Memory B cell (primary cell): ENCODE measurements at regions not wholly inside any gene's neighbourhood (a gene's known extent, or its start where the extent isn't known, plus 50 kb on each side); places are given as distances from the start of the nearest gene placed in this dataset.
A peak's percentile ranks its signal among the peaks of the same experiment; 100 is the strongest.

Experiments
- ATAC-seq: fragments of 150-1000 bp; cut with Tn5 transposase; 2 replicates; pipeline ENCODE4 v1.10.0; 2021; ENCODE audit warnings: low read depth, mild to moderate bottlenecking, moderate library complexity
- DNase-seq, 2 donors: peaks; one replicate each; pipeline ENCODE4 v3.0.0; 2022; ENCODE audit warnings: low spot score in 2 of 2
- H3K27ac Mint-ChIP-seq: one replicate; pipeline ENCODE4 v1.8.0; 2022; ENCODE audit warnings: mild to moderate bottlenecking, moderate library complexity, mixed read lengths
- H3K27me3 Mint-ChIP-seq: one replicate; pipeline ENCODE4 v1.8.0; 2022; ENCODE audit warnings: mixed read lengths
- H3K36me3 Mint-ChIP-seq: one replicate; pipeline ENCODE4 v1.8.0; 2022; ENCODE audit warnings: mild to moderate bottlenecking, mixed read lengths
- H3K4me1 Mint-ChIP-seq: one replicate; pipeline ENCODE4 v1.8.0; 2022; ENCODE audit warnings: mixed read lengths
- H3K4me3 Mint-ChIP-seq: one replicate; pipeline ENCODE4 v1.8.0; 2022; ENCODE audit warnings: mild to moderate bottlenecking, moderate library complexity, mixed read lengths
- H3K9me3 Mint-ChIP-seq: one replicate; pipeline ENCODE4 v1.8.0; 2022; ENCODE audit warnings: mixed read lengths

DNA sequence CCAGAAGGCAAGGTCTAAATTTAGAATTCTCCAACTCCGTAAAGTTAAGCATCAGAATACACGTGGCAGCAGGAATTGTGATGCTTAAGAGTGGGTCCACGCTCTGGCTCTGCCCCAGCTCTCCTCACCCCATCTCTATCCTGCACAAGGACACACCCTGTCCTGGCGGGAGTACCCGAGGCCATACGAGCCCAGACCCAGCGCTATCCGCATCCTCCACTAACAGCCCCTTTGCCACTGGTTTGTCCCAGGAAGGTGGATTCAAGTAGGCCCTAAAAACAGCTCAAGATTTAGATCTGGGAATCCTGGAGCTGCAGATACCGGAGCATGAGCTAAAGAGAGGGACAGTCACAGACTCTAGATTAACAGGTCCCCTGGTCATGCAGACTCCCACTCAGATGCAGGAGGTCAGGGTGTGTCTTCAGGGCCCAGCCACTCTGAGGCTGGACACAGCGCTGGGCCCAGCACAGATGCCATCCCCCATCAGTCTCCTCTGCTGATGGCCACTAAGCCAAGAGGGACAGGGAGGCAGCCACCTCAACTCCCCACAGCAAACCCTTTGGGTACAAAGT is 393.3 kb downstream of the NPHP4 start:
- DNase-seq = no peak
- peaks cover 8% of the 10 kb centered on the region for H3K9me3 Mint-ChIP-seq
- H3K27me3 Mint-ChIP-seq = peaks cover 4% of the 10 kb centered on the region
- no peak overlapping the region for H3K27ac Mint-ChIP-seq
- no peaks in the 10 kb centered on the region for H3K4me1 Mint-ChIP-seq
- no peak overlapping the region for H3K4me3 Mint-ChIP-seq
- ATAC-seq = no peak
- no peaks in the 10 kb centered on the region for H3K36me3 Mint-ChIP-seq

DNA sequence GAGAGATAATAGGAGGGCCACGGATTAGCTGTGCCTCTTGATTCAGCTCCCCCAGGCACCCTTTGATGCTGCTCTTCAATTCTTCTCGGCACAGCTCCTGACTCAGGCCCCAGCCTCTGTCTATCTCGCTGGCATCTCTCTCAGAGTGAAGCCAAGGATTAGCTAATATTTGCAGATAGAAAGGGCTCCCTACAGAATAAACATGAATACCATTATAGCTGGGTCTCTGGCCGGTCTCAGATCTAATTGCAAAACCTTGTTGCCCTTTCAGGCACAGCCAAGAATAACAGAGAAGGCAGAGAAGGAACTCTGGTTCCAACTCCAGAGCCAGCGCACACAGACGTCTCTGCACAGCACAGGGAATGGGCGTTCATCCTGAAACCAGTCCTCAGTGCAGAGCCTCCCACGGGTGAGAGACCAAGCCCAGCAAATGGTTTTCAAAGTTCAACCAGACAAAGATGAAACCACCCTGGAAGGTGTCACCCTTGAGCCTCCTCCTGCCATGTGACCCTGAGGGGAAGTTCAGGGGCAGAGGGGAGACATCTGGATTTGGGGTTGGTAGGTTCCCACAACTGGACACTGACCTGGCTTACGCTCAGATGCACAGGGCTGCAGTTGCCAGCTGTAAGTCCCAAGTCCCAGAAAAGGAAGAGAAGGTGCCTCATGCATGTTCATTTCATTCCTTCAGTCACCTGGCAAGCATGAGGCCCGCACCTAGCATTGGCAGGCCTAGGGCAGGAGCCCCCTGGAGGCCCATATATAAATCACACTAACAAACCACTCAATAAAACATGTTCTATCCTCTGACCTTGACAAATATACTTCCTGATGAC is 394.0 kb downstream of the NPHP4 start:
- H3K27ac Mint-ChIP-seq = no peak overlapping the region
- no peak overlapping the region for H3K4me3 Mint-ChIP-seq
- DNase-seq (no peak), ATAC-seq (no peak)
- no peaks in the 10 kb centered on the region for H3K4me1 Mint-ChIP-seq
- peaks cover 4% of the 10 kb centered on the region for H3K27me3 Mint-ChIP-seq
- peaks cover under 1% of the 10 kb centered on the region for H3K9me3 Mint-ChIP-seq
- no peaks in the 10 kb centered on the region for H3K36me3 Mint-ChIP-seq

DNA sequence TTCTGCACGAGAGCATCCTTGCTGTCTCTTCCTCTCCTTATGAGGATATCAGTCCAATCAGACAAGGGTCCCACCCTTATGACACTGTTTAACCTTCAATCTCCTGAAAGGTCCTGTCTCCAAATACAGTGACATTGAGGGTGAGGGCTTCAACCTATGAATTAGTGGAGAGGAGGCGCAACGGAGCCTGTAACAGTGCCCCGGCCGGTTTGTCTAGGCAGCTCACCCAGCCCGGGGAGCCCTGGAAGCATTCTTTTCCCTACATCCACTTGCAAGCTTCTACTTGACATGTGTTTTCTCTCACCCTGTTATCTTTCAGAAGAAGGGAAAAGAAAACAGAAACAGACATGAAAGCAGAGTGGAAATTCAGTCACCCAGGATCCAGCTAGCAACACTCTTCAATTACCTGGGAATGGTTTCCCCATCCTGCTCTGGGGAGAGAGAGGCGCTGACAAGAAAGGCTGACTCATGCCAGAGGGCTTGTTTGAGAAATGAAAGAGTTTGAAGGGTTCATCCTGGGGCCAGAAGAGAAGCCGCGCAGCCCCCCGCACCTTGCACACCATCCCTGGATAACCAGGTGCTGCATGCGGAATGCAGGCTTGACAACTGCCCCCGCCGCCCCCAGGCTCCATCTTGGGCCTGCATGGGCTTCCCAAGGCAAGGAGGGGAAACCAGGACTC is 394.9 kb downstream of the NPHP4 start:
- no peaks in the 10 kb centered on the region for H3K36me3 Mint-ChIP-seq
- ATAC-seq (no peak), DNase-seq (no peak)
- H3K4me1 Mint-ChIP-seq = no peaks in the 10 kb centered on the region
- no peak overlapping the region for H3K27ac Mint-ChIP-seq
- no peaks in the 10 kb centered on the region for H3K9me3 Mint-ChIP-seq
- H3K27me3 Mint-ChIP-seq = peaks cover 4% of the 10 kb centered on the region
- no peak overlapping the region for H3K4me3 Mint-ChIP-seq

DNA sequence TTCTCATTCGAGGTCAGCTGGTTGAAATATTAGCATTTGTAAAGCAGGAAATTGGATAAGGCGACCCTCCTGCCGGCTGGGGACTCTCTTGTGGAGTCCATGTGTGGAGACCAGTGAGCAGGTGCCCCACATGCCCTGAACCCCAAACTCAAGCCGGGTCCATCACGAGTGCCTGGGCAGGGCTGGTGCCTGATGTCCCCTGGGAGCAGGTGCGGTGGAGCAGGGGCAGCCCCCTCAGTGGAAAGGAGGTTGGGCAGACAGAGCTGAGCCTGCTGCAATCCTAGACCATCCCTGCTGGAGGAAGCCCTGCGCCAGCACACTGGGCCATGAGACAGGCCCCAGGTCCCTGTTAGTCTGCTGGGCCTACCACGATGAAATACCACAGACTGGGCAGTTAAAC is 395.6 kb downstream of the NPHP4 start:
- Mint-ChIP-seq H3K36me3 (no peaks in the 10 kb centered on the region), H3K4me3 (no peak overlapping the region), H3K27ac (no peak overlapping the region), H3K4me1 (no peaks in the 10 kb centered on the region), H3K27me3 (peaks cover 4% of the 10 kb centered on the region), H3K9me3 (peaks cover 3% of the 10 kb centered on the region)
- DNase-seq (no peak), ATAC-seq (no peak)

- H3K4me1 Mint-ChIP-seq = no peaks in the 10 kb centered on the region
- peaks cover 2% of the 10 kb centered on the region for H3K27me3 Mint-ChIP-seq
- H3K36me3 Mint-ChIP-seq = no peaks in the 10 kb centered on the region
- ATAC-seq (no peak), DNase-seq (no peak)
- H3K27ac Mint-ChIP-seq = no peak overlapping the region
- peaks cover 8% of the 10 kb centered on the region for H3K9me3 Mint-ChIP-seq
- no peak overlapping the region for H3K4me3 Mint-ChIP-seq
Measured at GRCh38 chr1:5595531-5596170, 396.6 kb downstream of the NPHP4 start.

DNA sequence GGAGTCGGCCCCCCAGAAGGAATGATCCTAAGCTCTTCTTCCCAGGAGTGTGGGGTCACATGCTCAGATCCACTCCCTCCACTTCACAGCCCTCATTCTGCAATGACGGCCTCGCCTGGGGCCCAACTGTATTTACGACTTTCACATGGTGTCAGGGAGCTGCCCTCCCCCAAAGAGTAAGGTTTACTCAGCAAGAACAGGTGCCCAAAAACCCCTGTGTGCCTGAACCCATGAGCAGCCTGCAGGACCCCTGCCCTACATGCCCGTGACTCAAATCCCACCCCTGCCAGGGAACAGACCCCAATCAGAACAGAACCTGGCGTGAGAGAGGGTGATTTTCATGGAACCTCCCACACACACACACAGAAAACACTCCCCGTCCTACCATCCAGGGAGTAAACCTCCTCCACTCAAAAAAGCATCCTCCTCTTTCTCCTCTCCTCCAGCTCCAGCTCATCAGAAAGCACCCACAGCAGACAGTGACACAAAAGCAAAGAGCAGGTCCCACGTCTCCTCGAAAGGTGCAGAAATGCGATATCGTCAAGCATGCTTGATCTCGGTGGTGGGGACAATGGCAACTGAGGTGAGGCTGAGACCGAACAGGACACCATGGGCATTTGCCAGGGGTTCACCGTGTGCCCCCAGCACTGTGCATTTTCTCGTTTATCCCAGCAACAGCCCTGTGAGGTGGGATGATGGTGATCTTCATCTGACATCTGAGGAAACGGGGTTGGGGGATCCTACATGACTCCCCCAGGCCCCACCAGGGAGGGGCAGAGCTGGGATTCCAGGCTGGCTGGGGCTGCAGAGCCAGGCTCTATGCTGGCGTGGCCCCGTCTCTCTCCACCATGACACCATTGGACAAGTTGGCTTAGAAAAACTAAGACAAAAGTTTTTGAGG is 397.9 kb downstream of the NPHP4 start:
- H3K4me1 Mint-ChIP-seq = no peaks in the 10 kb centered on the region
- no peaks in the 10 kb centered on the region for H3K36me3 Mint-ChIP-seq
- ATAC-seq (no peak), DNase-seq (no peak)
- no peak overlapping the region for H3K27ac Mint-ChIP-seq
- H3K27me3 Mint-ChIP-seq = peaks cover 2% of the 10 kb centered on the region
- H3K4me3 Mint-ChIP-seq = no peak overlapping the region
- peaks cover 10% of the 10 kb centered on the region for H3K9me3 Mint-ChIP-seq

- no peak for ATAC-seq
- peaks cover 2% of the 10 kb centered on the region for H3K27me3 Mint-ChIP-seq
- H3K27ac Mint-ChIP-seq = no peak overlapping the region
- H3K36me3 Mint-ChIP-seq = no peaks in the 10 kb centered on the region
- no peaks in the 10 kb centered on the region for H3K4me1 Mint-ChIP-seq
- H3K4me3 Mint-ChIP-seq = no peak overlapping the region
- peaks cover 13% of the 10 kb centered on the region for H3K9me3 Mint-ChIP-seq
- DNase-seq = no peak
Measured at GRCh38 chr1:5590717-5591116, 401.5 kb downstream of the NPHP4 start.

- no peaks in the 10 kb centered on the region for H3K4me1 Mint-ChIP-seq
- no peak overlapping the region for H3K4me3 Mint-ChIP-seq
- H3K9me3 Mint-ChIP-seq = peaks cover 9% of the 10 kb centered on the region
- ATAC-seq = no peak
- H3K36me3 Mint-ChIP-seq = no peaks in the 10 kb centered on the region
- peaks cover 5% of the 10 kb centered on the region for H3K27me3 Mint-ChIP-seq
- H3K27ac Mint-ChIP-seq = no peak overlapping the region
- peak in 1 of 2 donors; percentile 2 for DNase-seq
Measured at GRCh38 chr1:5586629-5587028, 405.6 kb downstream of the NPHP4 start.

DNA sequence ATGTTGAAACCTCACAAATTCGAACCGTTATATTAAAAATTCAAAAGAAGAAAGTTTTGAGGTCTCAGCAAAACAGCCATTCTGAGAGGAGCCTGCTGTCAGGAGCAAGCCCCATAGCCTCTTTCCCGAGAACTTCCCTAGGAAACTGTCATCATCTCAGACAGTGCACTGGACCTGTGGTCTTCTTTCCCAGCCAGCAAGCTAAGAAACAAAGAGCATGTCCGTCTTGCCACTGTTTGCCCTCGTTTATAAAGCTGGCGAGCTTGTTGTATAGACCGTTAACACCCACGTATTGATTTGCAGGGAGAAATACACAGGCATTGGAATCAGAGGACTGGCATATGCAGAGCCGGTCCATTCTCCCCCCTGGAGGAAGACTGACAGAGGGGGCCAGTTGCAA is 407.0 kb downstream of the NPHP4 start:
- no peak overlapping the region for H3K27ac Mint-ChIP-seq
- DNase-seq = no peak
- H3K4me1 Mint-ChIP-seq = no peaks in the 10 kb centered on the region
- H3K27me3 Mint-ChIP-seq = peaks cover 9% of the 10 kb centered on the region
- no peak overlapping the region for H3K4me3 Mint-ChIP-seq
- ATAC-seq = no peak
- no peaks in the 10 kb centered on the region for H3K36me3 Mint-ChIP-seq
- peaks cover 5% of the 10 kb centered on the region for H3K9me3 Mint-ChIP-seq

DNA sequence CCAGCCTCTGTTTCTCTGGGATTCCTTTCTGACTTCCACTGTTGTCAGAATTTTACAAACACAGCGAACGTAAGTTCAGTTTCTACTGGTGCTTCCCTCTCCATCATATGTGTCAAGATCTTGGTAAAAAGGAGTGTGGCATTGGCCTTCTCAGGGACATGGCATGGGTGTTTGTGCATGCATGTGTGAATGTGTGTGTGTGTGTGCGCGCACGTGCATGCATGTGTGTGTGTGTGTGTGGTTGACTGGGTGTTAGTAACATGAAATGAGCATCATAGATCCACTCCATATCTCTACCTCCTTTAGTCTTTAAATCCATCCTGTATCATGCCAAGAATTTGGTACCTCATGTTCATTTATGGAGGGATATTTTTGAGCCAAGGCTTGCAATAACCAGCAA is 411.3 kb downstream of the NPHP4 start:
- Mint-ChIP-seq H3K4me3 (no peak overlapping the region), H3K27ac (no peak overlapping the region), H3K36me3 (no peaks in the 10 kb centered on the region), H3K27me3 (peaks cover 12% of the 10 kb centered on the region), H3K9me3 (peaks cover under 1% of the 10 kb centered on the region), H3K4me1 (no peaks in the 10 kb centered on the region)
- ATAC-seq (no peak), DNase-seq (no peak)

- no peak for DNase-seq
- H3K27me3 Mint-ChIP-seq = peaks cover 14% of the 10 kb centered on the region
- no peak for ATAC-seq
- H3K27ac Mint-ChIP-seq = no peak overlapping the region
- H3K4me1 Mint-ChIP-seq = no peaks in the 10 kb centered on the region
- H3K36me3 Mint-ChIP-seq = no peaks in the 10 kb centered on the region
- no peak overlapping the region for H3K4me3 Mint-ChIP-seq
- no peaks in the 10 kb centered on the region for H3K9me3 Mint-ChIP-seq
Measured at GRCh38 chr1:5579966-5580365, 412.3 kb downstream of the NPHP4 start.

DNA sequence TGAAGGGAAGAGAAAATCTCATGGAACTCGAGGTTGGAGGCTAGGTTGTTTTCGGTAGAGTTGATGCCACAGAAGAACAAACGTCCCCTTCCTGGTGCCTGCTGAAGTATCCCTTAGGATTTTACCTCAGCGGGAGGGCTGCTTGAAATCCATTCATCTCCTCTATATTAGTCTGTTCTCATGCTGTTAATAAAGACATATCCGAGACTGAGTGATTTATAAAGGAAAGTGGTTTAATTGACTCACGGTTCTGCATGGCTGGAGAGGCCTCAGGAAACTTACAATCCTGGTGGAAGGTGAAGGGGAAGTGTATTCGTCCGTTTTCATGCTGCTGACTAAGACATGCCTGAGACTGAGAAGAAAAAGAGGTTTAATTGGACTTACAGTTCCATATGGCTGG is 413.5 kb downstream of the NPHP4 start:
- ATAC-seq (no peak), DNase-seq (no peak)
- H3K36me3 Mint-ChIP-seq = no peaks in the 10 kb centered on the region
- H3K9me3 Mint-ChIP-seq = no peaks in the 10 kb centered on the region
- no peaks in the 10 kb centered on the region for H3K4me1 Mint-ChIP-seq
- H3K27me3 Mint-ChIP-seq = peaks cover 14% of the 10 kb centered on the region
- H3K27ac Mint-ChIP-seq = no peak overlapping the region
- H3K4me3 Mint-ChIP-seq = no peak overlapping the region

DNA sequence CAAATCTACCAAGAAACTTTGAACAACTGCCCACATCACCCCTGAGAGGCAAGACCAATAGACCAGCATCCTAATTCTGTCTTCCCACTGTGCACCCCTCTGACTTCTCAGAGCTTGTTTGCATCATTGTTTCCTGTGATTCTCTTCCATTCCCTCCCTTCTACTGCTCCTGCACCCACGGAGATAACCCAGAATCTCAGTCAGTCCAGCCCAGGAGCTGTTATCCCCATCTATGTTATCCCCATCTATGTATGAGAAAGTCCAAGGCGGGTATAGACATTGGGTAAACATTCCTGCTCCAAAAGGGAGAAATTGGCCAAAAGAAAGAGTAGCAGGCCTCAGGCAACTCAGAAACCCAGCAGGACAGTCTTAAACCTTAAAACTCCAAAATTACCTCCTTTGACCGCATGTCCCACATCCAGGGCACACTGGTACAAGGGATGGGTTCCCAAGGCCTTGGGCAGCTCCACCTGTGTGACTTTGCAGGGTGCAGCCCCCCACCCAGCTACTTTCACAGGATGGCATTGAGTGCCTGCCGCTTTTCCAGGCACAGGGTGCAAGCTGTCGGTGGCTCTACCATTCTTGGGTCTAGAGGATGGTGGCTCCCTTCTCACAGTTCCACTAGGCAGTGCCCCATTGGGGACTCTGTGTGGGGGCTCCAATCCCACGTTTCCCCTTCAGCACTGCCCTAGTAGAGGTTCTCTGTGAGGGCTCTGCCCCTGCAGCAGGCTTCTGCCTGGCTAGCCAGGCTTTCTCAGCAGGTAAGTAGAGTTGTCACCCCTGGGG is 414.8 kb downstream of the NPHP4 start:
- Mint-ChIP-seq H3K4me1 (no peaks in the 10 kb centered on the region), H3K27ac (no peak overlapping the region), H3K4me3 (no peak overlapping the region), H3K9me3 (no peaks in the 10 kb centered on the region), H3K27me3 (peaks cover 14% of the 10 kb centered on the region), H3K36me3 (no peaks in the 10 kb centered on the region)
- ATAC-seq = no peak
- DNase-seq = no peak
